K562 (cell line): ENCODE measurements at regions not wholly inside any gene's neighbourhood (a gene's known extent, or its start where the extent isn't known, plus 50 kb on each side); places are given as distances from the start of the nearest gene placed in this dataset.

Source experiments
- ATAC-seq: fragments of 200-7000 bp; cut with Tn5 transposase; 3 replicates; pipeline ENCODE4 v1.9.1; 2020; ENCODE audit warnings: moderate library complexity
- BruUV-seq: library from RNA; stranded (reverse); fragments of 400-500 nt; replicated peaks from 2 replicates; lab custom pipeline; 2021; lab: Mats Ljungman, UMichigan
- CTCF ChIA-PET: fragments of 300-600 bp; formaldehyde crosslinking; extraction: SDS; loops from one replicate; lab custom pipeline; 2021; ENCODE audit warnings: low intra/inter-chr PET ratio; lab: Yijun Ruan, JAX
- POLR2A ChIA-PET: fragments of 300-600, 350-650 bp; sonication (Branson Sonifier 250); formaldehyde crosslinking; extraction: SDS; loops from one replicate; lab custom pipeline; 2021; ENCODE audit warnings: antibody characterized with exemption, inconsistent platforms; lab: Yijun Ruan, JAX
- DNase-seq, 4 experiments: peaks; one replicate each; pipeline versions ENCODE4 v3.0.0 to v3.0.0-alpha.2; 2011 to 2018; ENCODE audit warnings: low spot score in 3 of 4, mixed read lengths in 3 of 4; ENCODE audit errors: extremely low read depth in 1 of 4
- FAIRE-seq: peaks from 2 replicates; lab custom pipeline; 2011; peaks lifted over from hg19 to GRCh38; lab: Jason Lieb, UNC
- H2AFZ ChIP-seq: 2 replicates; pipeline ENCODE4 v1.6.0; 2011; ENCODE audit warnings: low read depth, low read length, control low read depth, inconsistent platforms
- H3K27ac ChIP-seq: fragments of 200-600 bp; 3 replicates; pipeline ENCODE4 v1.8.0; 2011; ENCODE audit warnings: low read depth, mild to moderate bottlenecking, control low read depth, inconsistent platforms, low read length, moderate library complexity, mixed read lengths; ENCODE audit errors: extremely low read depth
- H3K27me3 ChIP-seq, 2 experiments: fragments of 300-600 bp in 1 of 2; 2 replicates in 1 of 2; 3 replicates in 1 of 2; pipeline versions ENCODE4 v1.6.0 to v1.8.0; 2011; ENCODE audit warnings: inconsistent platforms in 2 of 2, low read length in 2 of 2, mild to moderate bottlenecking in 1 of 2, mixed read lengths in 1 of 2, moderate library complexity in 1 of 2; ENCODE audit not compliant: control insufficient read depth in 2 of 2, insufficient read depth in 2 of 2
- H3K36me3 ChIP-seq: fragments of 300-600 bp; 3 replicates; pipeline ENCODE4 v1.8.0; 2011; ENCODE audit warnings: mild to moderate bottlenecking, low read length, inconsistent platforms; ENCODE audit not compliant: control insufficient read depth, insufficient read depth
- H3K4me1 ChIP-seq, 2 experiments: fragments of 200-600 bp in 1 of 2; replicated peaks in 1 of 2; 2 replicates in 1 of 2; 3 replicates in 1 of 2; pipeline versions ENCODE4 v1.5.1 to v1.8.0; 2011; ENCODE audit warnings: inconsistent platforms in 2 of 2, low read length in 2 of 2, mild to moderate bottlenecking in 1 of 2, mixed read lengths in 1 of 2, moderate library complexity in 1 of 2; ENCODE audit not compliant: control insufficient read depth in 2 of 2, insufficient read depth in 2 of 2
- H3K4me2 ChIP-seq: 2 replicates; pipeline ENCODE4 v1.6.1; 2011; ENCODE audit warnings: low read length, control low read depth, inconsistent platforms, mixed read lengths; ENCODE audit not compliant: insufficient read depth
- H3K4me3 ChIP-seq: fragments of 200-600 bp; sonication (generic), shearing (Covaris generic); 2 replicates; pipeline ENCODE4 v1.5.1; 2016; ENCODE audit warnings: control low read depth, inconsistent platforms
- H3K79me2 ChIP-seq: fragments of 200-600 bp; 3 replicates; pipeline ENCODE4 v1.8.0; 2011; ENCODE audit warnings: low read length, inconsistent platforms; ENCODE audit not compliant: control insufficient read depth, insufficient read depth
- H3K9ac ChIP-seq, 2 experiments: 2 replicates each; pipeline versions ENCODE4 v1.6.0 to v1.6.1; 2011; ENCODE audit warnings: low read depth in 2 of 2, low read length in 2 of 2, control low read depth in 1 of 2, inconsistent platforms in 1 of 2, mild to moderate bottlenecking in 1 of 2, mixed read lengths in 1 of 2; ENCODE audit not compliant: insufficient read depth in 1 of 2
- H3K9me1 ChIP-seq: one replicate; pipeline ENCODE4 v1.6.0; 2011; ENCODE audit warnings: inconsistent platforms, mild to moderate bottlenecking, low read length, moderate library complexity; ENCODE audit not compliant: control insufficient read depth, insufficient read depth
- H3K9me3 ChIP-seq: replicated peaks from 2 replicates; pipeline ENCODE4 v1.5.1; 2011; ENCODE audit warnings: low read depth, low read length, inconsistent platforms; ENCODE audit not compliant: control insufficient read depth, insufficient read depth
- H4K20me1 ChIP-seq: replicated peaks from 2 replicates; pipeline ENCODE4 v1.6.1; 2011; ENCODE audit warnings: low read length, inconsistent platforms, mixed read lengths; ENCODE audit not compliant: control insufficient read depth, insufficient read depth
- NFE2 ChIP-seq: IDR thresholded peaks from 2 replicates; pipeline ENCODE4 v1.6.1; 2014; ENCODE audit warnings: antibody characterized with exemption, low read depth
- RUNX1 ChIP-seq: sonication (generic); IDR thresholded peaks from 2 replicates; pipeline ENCODE4 v1.6.1; 2016; ENCODE audit warnings: antibody characterized with exemption, low read depth
- WGBS: fragments of 100-300 bp; shearing (Covaris generic); methylation state at CpG from one replicate; pipeline ENCODE4 v1.1.6; 2016; ENCODE audit warnings: low coverage, mixed read lengths; ENCODE audit not compliant: insufficient coverage; ENCODE audit errors: missing lambda C conversion rate; 5-methylcytosine and 5-hydroxymethylcytosine counted together
- in situ Hi-C: fragments of 300-500 bp; cut with MboI; formaldehyde crosslinking; loops from 4 replicates; pipeline ENCODE4 v1.15.0; 2018; ENCODE audit warnings: inconsistent platforms, mixed read lengths
- intact Hi-C: fragments of 100-400 bp; cut with micrococcal nuclease; formaldehyde crosslinking; loops from 2 replicates; pipeline ENCODE4 v1.14.2; 2022
- TF ChIP-seq, protein P1 (sequence below): sonication (generic); formaldehyde crosslinking; IDR thresholded peaks from 2 replicates; pipeline ENCODE4 v1.8.1; 2022; ENCODE audit warnings: missing genetic modification reagents

DNA sequence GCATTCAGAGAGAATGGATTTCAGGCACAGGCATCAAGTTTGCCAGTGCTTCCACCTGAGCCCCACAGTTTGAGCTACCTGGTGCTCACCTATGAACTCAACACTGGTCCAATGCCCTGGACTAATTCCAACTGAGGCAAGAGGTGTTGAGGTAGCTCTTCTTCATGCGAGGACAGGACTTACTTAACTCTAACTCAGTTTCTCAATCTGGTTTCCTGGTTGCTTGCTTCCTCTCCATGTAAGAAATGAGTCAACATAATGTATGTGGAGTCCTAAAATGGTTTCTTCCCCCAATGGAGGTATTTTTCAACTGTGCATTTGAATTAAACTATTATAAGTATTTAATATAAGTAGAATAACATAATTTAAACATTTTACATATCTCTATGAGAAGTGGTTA is 523.6 kb upstream of the DAB2 start:
- ChIA-PET POLR2A (no interaction called here), CTCF (interaction anchor here (0.6 to 1.5 kb wide), 2 partner anchors 30 to 788 kb away, joined by 3 to 8 read pairs; no protein-coding TSS in a partner anchor)
- FAIRE-seq = no peak
- H3K4me2 ChIP-seq = no peak overlapping the region
- no peaks in the 10 kb centered on the region for H3K9me1 ChIP-seq
- intact Hi-C loops = loop anchor here (2.0 to 10.0 kb wide), 4 partner anchors 236 to 944 kb away; no protein-coding TSS in a partner anchor
- H3K9ac ChIP-seq = no peak overlapping the region
- TF ChIP-seq, protein P1, sequence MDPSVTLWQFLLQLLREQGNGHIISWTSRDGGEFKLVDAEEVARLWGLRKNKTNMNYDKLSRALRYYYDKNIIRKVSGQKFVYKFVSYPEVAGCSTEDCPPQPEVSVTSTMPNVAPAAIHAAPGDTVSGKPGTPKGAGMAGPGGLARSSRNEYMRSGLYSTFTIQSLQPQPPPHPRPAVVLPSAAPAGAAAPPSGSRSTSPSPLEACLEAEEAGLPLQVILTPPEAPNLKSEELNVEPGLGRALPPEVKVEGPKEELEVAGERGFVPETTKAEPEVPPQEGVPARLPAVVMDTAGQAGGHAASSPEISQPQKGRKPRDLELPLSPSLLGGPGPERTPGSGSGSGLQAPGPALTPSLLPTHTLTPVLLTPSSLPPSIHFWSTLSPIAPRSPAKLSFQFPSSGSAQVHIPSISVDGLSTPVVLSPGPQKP (CRISPR knock-in tag) = no peak
- TF ChIP-seq RUNX1 = no peak
- no peaks in the 10 kb centered on the region for H3K79me2 ChIP-seq
- H2AFZ ChIP-seq = no peak overlapping the region
- H3K4me1 ChIP-seq = no peaks in the 10 kb centered on the region
- H4K20me1 ChIP-seq = no peaks in the 10 kb centered on the region
- 0% methylated on average over 1 of the region's 1 CpG for WGBS
- ATAC-seq = no peak
- in situ Hi-C loops = loop anchor here (25.0 kb wide), 1 partner anchor 739 kb away; the partner anchor contains the start of gene PTGER4
- no peaks in the 10 kb centered on the region for H3K27me3 ChIP-seq
- no peak overlapping the region for H3K4me3 ChIP-seq
- no peak for DNase-seq
- no peak overlapping the region for H3K27ac ChIP-seq
- BruUV-seq = no TSS peak
- no peaks in the 10 kb centered on the region for H3K36me3 ChIP-seq
- H3K9me3 ChIP-seq = no peaks in the 10 kb centered on the region

DNA sequence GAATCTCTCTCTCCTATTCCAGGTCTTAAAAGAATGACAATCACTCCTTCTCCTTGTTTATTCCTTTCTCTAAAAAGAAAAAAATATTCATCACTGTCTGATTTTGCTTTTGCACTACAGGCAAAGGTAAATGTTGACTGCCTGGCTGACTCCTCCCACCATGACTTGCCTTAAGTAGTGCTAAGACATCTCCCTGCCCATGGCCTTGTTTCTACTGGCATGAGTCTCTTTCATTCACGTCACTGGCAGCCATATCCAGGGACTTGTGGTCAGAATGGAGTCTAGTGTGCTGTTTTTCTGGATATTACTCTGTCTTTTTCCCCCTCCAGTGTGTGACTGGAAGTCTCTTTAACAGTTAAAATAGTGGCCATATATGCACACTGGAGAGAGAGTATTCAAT is 522.9 kb upstream of the DAB2 start:
- Histone ChIP-seq H3K79me2 (no peaks in the 10 kb centered on the region), H3K4me3 (no peak overlapping the region), H3K9ac (no peak overlapping the region), H4K20me1 (no peaks in the 10 kb centered on the region), H3K27me3 (no peaks in the 10 kb centered on the region), H3K9me3 (no peaks in the 10 kb centered on the region), H3K36me3 (no peaks in the 10 kb centered on the region), H3K9me1 (no peaks in the 10 kb centered on the region), H3K27ac (no peak overlapping the region), H3K4me1 (no peaks in the 10 kb centered on the region), H3K4me2 (no peak overlapping the region), H2AFZ (no peak overlapping the region)
- no peak for ATAC-seq
- POLR2A ChIA-PET = no interaction called here
- TF ChIP-seq NFE2 = no peak
- in situ Hi-C loops (loop anchor here (25.0 kb wide), 1 partner anchor 740 kb away; the partner anchor contains the start of gene PTGER4), intact Hi-C loops (loop anchor here (2.0 to 10.0 kb wide), 4 partner anchors 235 to 945 kb away; no protein-coding TSS in a partner anchor)
- CTCF ChIA-PET = interaction anchor here (0.6 kb wide), 1 partner anchor 29 kb away, joined by 3 read pairs; no protein-coding TSS in a partner anchor
- DNase-seq = no peak
- no TSS peak for BruUV-seq
- no peak for FAIRE-seq
- 0% methylated on average over 1 of the region's 1 CpG for WGBS
